GM18517 (cell line): ENCODE measurements at regions not wholly inside any gene's neighbourhood (a gene's known extent, or its start where the extent isn't known, plus 50 kb on each side); places are given as distances from the start of the nearest gene placed in this dataset.
"Not testable (repeated sequence)": the region's sequence is repeated elsewhere in the genome, so short reads cannot be mapped to it uniquely, and the experiment has no call there.

Source experiments
- ATAC-seq: cut with Tn5 transposase; IDR thresholded peaks from one replicate; pipeline ENCODE4 v1.9.1; 2021; ENCODE audit warnings: mild to moderate bottlenecking, moderate library complexity; ENCODE audit not compliant: unreplicated experiment

- no peak for ATAC-seq
Observed at GRCh38 chr10:21296575-21297355, 228.7 kb downstream of the SKIDA1 start.

GRCh38 chr10:21293518-21294356 is 231.7 kb downstream of the SKIDA1 start:
- no peak for ATAC-seq

DNA sequence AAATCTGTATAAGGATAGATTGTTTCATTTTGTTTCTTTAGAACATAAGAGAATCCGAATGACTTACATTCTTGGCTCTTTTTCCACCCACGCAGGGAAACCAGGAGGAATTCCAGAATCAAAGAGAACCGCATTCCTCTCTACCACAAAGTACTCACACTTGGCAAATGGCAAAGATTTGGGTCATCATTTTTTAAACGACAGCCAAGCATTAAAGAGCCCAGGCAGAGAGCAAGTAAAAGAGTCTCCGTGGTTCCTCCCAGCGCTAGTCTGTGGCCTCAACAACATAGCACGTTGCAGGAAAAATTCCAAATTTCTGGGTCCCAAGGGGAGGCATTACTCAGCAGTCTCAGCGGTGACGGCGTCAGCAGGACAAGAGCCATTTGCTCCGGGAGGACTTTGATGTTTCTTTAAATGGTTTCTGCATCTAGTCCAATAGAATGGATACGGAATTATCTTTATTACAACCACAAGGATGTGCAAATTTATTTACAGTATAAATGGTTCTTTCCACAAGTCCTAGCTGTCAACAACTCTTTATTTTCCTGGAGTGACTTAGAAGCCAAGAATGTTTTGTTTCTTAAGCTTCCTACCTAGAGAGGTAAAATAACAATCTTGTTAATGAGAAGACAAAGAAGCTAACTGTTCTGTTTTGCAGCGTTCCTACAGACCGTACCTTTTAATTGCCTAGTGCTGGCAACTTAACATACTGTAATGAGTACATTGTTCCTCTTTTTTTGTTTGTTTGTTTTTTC is 232.5 kb downstream of the SKIDA1 start:
- ATAC-seq = no peak

DNA sequence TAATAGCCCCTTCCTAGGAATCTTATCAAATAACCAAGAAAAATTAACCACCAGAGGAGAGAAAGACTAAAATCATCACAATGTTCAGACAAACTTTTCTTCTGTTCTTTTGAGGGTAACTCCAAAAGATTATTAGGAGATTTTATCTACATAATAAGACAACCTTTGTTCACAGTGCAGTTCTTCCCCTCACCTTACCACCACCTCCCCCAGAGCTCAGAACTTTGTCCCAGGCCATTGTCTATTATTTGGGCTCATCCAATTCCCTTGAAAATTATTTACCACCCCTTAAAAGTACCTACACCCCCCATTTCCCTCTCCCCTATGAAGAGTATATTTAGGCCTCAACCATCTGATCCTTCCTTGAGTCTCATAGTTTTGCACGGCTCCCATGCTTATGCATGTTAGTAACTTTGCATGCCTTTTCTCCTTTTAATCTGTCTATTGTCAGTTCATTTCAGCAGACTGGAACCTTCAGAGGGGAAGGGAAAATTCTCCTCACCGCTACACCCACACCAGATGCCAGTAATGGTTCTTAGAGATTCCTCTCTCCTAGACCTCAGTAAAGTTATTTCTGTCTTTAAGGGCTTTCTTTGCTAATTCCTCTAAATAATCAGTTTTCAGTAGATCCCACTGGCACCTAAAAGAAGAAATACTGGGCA is 234.9 kb downstream of the SKIDA1 start:
- ATAC-seq = no peak

DNA sequence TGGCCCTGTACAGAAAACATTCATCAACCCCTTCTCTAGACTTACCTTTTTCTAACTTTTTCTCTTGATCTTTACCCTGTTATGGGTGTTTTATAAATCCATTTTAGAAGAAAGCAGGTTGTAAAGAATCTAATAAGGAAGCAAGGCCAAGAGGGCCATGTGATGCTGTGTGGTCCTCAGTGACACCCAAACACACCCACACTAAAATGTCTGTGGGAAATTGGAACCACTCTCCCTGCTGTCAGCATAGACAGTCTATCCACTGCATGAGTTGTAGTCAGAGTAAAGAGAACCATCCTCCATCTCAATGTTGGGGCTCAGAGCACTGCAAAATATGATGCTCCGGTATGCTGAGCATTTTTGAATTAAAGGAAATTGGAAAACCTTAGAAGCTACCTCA is 235.5 kb downstream of the SKIDA1 start:
- no peak for ATAC-seq

DNA sequence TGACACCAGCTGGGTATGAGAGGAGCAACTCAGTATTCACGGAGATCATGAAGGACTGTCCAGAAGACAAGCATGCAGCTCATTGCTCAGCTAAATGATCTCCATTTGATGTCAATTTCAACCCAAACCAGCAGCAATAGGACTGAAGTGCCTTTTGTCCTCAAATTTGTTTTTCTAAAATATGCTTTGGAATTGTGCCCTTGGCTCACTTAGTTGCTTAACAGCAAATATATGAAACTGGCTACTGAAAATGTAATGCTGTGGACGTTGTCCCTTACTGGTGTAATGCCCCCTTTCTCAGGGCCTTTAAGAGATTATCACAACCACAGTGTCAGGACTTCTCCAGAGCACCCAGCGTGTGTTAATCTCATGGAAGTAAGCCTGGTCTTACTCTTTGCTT is 236.2 kb downstream of the SKIDA1 start:
- ATAC-seq = no peak

- no peak for ATAC-seq
Observed at GRCh38 chr10:21285742-21286331, 239.6 kb downstream of the SKIDA1 start.

DNA sequence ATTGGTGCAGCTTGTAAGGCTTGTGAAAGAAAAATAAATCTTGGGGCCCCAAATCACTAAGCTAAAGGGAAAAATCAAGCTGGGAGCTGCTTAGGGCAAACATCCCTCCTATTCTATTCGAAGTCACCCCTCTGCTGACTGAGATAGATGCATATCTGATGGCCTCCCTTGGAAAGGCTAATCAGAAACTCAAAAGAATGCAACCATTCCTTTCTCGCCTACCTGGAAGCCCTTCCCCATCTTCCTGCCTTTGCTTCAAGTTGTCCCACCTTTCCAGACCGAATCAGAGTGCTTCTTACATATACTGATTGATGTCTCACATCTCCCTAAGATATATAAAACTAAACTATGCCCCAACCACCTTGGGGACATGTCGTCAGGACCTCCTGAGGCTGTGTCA is 240.3 kb downstream of the SKIDA1 start:
- no peak for ATAC-seq

DNA sequence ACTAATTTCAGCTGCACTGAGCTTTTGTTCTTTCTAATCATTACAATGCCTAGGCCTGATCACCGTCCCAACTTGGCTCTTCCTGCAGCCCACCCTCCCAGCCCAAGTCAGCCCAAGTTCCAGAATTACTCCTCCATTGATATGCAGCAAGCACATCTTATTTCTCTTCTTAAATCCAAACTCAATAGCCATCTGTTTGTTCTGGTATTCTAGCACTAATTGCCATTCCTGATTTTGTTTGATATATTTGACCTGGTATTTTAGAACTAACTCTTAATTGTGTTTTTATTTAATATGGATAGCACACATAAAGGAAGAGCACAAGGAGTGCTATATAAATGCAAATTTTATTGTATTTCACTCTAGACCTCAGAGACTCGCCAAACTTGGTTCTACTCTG is 241.2 kb downstream of the SKIDA1 start:
- ATAC-seq = no peak

GRCh38 chr10:21283053-21283452 is 242.4 kb downstream of the SKIDA1 start:
- ATAC-seq = not testable (repeated sequence)

GRCh38 chr10:21281765-21282484 is 243.6 kb downstream of the SKIDA1 start:
- no peak for ATAC-seq

- no peak for ATAC-seq
Observed at GRCh38 chr10:21280971-21281572, 244.4 kb downstream of the SKIDA1 start.

- ATAC-seq = no peak
Observed at GRCh38 chr10:21280037-21280436, 245.4 kb downstream of the SKIDA1 start.

DNA sequence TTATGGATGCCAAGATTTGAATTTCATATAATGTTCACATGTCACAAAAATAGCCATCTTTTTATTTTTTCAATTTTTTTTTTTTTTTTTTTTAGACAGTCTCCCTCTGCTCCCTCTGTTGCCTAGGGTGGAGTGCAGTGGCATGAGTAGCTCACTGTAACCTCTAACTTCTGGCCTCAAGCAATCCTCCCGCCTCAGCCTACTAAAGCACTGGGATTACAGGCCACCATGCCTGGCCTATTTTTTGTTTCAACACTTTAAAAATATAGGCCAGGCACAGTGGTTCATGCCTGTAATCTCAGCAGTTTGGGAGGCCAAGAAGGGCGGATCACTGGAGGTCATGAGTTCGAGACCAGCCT is 246.3 kb downstream of the SKIDA1 start:
- ATAC-seq = no peak

- ATAC-seq = peak; percentile 88
Observed at GRCh38 chr10:21278491-21279216, 246.8 kb downstream of the SKIDA1 start.

DNA sequence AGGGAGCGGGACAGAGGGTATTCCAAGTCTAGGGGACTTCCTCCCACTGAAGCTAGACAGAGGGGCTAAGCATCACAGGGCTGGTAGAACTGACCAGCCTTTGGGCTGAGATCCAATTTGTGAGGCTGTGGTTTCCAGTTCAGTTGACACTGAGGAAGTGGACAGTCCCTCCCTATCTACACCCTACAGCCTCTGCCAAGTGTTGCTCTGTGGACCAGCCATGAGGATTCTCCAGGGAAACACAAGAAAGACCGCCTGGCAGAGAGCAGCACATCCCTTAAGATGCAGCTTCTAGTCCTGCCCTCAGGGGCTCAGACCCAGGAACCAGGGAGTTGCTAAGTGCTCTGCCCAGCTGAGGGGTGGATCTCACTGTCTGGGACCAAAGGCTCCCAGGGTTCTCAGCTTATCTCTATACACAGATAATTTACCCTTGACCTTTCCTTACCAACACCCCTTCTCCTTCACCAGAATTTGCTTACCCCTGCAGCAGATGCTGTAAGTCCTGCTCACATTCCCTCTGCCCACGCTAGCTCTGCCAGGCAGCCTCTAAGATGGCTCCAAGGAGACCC is 252.0 kb downstream of the SKIDA1 start:
- no peak for ATAC-seq

DNA sequence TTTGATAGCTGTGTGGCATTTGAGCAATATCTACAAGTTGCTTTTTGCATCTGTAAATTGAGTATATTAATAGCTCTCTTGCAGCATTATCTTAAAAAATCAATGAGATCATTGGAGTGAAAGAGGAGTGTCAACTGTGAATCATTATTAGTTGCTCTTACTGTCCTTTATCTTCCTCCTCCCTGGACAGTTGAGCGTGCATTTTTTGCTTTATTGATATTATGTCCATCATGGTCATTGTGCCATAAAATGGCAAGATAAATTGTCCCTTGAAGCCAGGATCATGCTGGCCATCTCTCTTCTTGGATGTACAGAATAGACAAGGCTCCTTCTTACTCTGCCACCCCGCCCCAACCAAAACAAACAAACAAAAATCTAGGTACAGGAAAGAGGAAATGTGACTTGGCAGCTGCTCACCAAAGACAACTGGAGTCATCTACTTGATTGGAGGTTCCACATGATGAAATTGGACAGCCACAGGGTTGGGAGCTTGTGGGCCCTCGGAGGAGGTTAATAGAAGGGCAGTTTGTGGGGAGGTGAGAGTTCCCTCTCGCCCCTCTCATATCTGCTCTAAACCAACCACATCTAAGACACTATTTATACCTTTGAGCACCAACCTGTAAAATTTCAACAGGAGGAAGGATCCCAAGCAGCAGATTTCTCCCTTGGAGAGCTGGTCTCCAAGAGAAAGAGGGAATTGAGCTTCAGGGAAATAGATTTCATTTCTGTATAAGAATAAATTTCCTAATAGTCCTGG is 252.7 kb downstream of the SKIDA1 start:
- ATAC-seq = no peak

GRCh38 chr10:21270976-21271375 is 254.5 kb downstream of the SKIDA1 start:
- no peak for ATAC-seq
